Cardiac muscle cell (in vitro differentiated cells and primary cell): ENCODE measurements at regions not wholly inside any gene's neighbourhood (a gene's known extent, or its start where the extent isn't known, plus 50 kb on each side); places are given as distances from the start of the nearest gene placed in this dataset.

Source experiments
- DNase-seq, 2 donors: peaks; one replicate each; pipeline versions ENCODE4 v3.0.0 to v3.0.0-alpha.2; 2010 to 2017; ENCODE audit warnings: low read depth in 1 of 2, low spot score in 1 of 2
- H3K27ac ChIP-seq: fragments of 200-600 bp; sonication (generic); 2 replicates; pipeline ENCODE4 v1.5.1; 2016
- H3K27me3 ChIP-seq: fragments of 200-600 bp; sonication (generic); 2 replicates; pipeline ENCODE4 v1.6.0; 2016; ENCODE audit warnings: control low read depth
- H3K36me3 ChIP-seq: fragments of 200-600 bp; sonication (generic); 2 replicates; pipeline ENCODE4 v1.5.1; 2016; ENCODE audit warnings: control low read depth
- H3K4me1 ChIP-seq: fragments of 200-600 bp; sonication (generic); 2 replicates; pipeline ENCODE4 v1.8.1; 2017; ENCODE audit warnings: low read depth, mild to moderate bottlenecking, mixed run types
- H3K4me3 ChIP-seq: fragments of 200-600 bp; sonication (generic); 2 replicates; pipeline ENCODE4 v1.5.1; 2016; ENCODE audit warnings: mild to moderate bottlenecking
- H3K9me3 ChIP-seq: fragments of 200-600 bp; sonication (generic); 2 replicates; pipeline ENCODE4 v1.5.1; 2017; ENCODE audit warnings: low read depth, mild to moderate bottlenecking, control low read depth
- CTCF ChIP-seq: IDR thresholded peaks from 2 replicates; pipeline ENCODE4 v1.5.1; 2012; ENCODE audit warnings: low read depth, mild to moderate bottlenecking, low read length

GRCh38 chr3:180250172-180250571 is 213.4 kb upstream of the PEX5L start:
- no peaks in the 10 kb centered on the region for H3K9me3 ChIP-seq
- H3K4me3 ChIP-seq = no peak overlapping the region
- H3K27me3 ChIP-seq = no peaks in the 10 kb centered on the region
- no peak for TF ChIP-seq CTCF
- DNase-seq = no peak
- H3K27ac ChIP-seq = no peak overlapping the region
- no peaks in the 10 kb centered on the region for H3K36me3 ChIP-seq
- H3K4me1 ChIP-seq = no peaks in the 10 kb centered on the region

- Histone ChIP-seq H3K27ac (no peak overlapping the region), H3K27me3 (no peaks in the 10 kb centered on the region), H3K4me1 (no peaks in the 10 kb centered on the region), H3K4me3 (no peak overlapping the region), H3K9me3 (no peaks in the 10 kb centered on the region), H3K36me3 (no peaks in the 10 kb centered on the region)
- TF ChIP-seq CTCF = no peak
- DNase-seq = no peak
Measured at GRCh38 chr3:180252683-180253082, 215.9 kb upstream of the PEX5L start.

- no peaks in the 10 kb centered on the region for H3K9me3 ChIP-seq
- H3K27me3 ChIP-seq = no peaks in the 10 kb centered on the region
- H3K4me3 ChIP-seq = no peak overlapping the region
- no peaks in the 10 kb centered on the region for H3K36me3 ChIP-seq
- DNase-seq = no peak
- H3K4me1 ChIP-seq = no peaks in the 10 kb centered on the region
- no peak overlapping the region for H3K27ac ChIP-seq
- TF ChIP-seq CTCF = no peak
Measured at GRCh38 chr3:180253283-180253682, 216.5 kb upstream of the PEX5L start.

- Histone ChIP-seq H3K36me3 (no peaks in the 10 kb centered on the region), H3K9me3 (no peaks in the 10 kb centered on the region), H3K27me3 (no peaks in the 10 kb centered on the region), H3K4me1 (no peaks in the 10 kb centered on the region), H3K4me3 (no peak overlapping the region), H3K27ac (no peak overlapping the region)
- no peak for DNase-seq
- no peak for TF ChIP-seq CTCF
Measured at GRCh38 chr3:180264479-180264878, 227.7 kb upstream of the PEX5L start.

GRCh38 chr3:180265551-180265950 is 228.8 kb upstream of the PEX5L start:
- Histone ChIP-seq H3K9me3 (no peaks in the 10 kb centered on the region), H3K4me1 (no peaks in the 10 kb centered on the region), H3K27ac (no peak overlapping the region), H3K36me3 (no peaks in the 10 kb centered on the region), H3K27me3 (no peaks in the 10 kb centered on the region), H3K4me3 (no peak overlapping the region)
- no peak for DNase-seq
- TF ChIP-seq CTCF = no peak
